Fibroblast of mammary gland (primary cell): ENCODE measurements at regions not wholly inside any gene's neighbourhood (a gene's known extent, or its start where the extent isn't known, plus 50 kb on each side); places are given as distances from the start of the nearest gene placed in this dataset.

Source experiments
- DNase-seq: peaks from one replicate; pipeline ENCODE4 v3.0.0-alpha.2; 2010; ENCODE audit warnings: low read depth
- H3K4me3 ChIP-seq: 2 replicates; pipeline ENCODE4 v1.5.1; 2011; ENCODE audit warnings: low read depth, mild to moderate bottlenecking, low read length, moderate library complexity; ENCODE audit not compliant: control insufficient read depth
- TF ChIP-seq, protein P1 (sequence below): conservative IDR thresholded peaks from 2 replicates; pipeline ENCODE4 v1.5.1; 2011; ENCODE audit warnings: low read depth, low read length, inconsistent platforms; ENCODE audit not compliant: control insufficient read depth, insufficient read depth

DNA sequence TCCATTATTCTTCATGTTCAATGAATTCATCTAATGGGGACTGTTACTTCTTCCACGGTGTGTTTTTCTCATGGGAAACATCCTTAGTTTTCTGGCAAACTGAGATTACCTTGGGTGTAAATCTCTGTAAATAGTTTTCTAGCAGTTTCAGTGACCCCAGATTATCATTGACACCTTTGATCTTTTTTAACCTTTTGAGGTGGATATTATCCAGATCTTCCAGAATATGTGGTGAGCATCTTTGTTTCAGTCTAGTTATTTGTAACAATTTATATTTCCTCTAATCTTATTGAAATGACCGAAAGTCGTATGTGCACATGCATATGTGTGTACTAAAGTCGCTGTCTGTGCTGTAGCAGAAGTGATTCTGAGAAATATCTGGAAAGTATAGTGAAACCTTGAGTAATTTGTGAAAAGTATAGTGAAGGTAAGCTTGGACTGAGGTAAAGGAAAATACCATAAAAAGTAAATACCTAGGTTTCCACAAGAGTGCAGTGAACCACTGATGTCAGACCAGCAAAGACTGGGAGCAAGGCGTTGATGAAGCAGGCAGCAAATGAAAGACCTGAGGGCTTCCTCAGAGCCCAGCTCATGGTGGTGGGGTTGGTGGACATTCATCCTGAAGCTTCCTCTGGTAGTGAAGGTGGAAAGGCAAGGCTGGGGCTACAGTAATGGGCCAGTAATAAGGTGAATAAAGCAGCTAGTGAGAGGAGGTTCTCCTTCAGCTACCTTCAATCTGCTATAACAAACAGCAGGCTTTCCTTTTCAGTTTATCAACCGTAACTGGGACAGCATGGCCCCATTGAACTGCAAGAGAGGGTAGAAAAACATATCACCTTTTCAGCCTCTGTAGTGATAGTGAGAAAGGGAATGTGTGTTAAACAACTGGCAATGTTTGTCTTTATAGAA lies 480.2 kb upstream of the FBXO33 start:
- TF ChIP-seq, protein P1, sequence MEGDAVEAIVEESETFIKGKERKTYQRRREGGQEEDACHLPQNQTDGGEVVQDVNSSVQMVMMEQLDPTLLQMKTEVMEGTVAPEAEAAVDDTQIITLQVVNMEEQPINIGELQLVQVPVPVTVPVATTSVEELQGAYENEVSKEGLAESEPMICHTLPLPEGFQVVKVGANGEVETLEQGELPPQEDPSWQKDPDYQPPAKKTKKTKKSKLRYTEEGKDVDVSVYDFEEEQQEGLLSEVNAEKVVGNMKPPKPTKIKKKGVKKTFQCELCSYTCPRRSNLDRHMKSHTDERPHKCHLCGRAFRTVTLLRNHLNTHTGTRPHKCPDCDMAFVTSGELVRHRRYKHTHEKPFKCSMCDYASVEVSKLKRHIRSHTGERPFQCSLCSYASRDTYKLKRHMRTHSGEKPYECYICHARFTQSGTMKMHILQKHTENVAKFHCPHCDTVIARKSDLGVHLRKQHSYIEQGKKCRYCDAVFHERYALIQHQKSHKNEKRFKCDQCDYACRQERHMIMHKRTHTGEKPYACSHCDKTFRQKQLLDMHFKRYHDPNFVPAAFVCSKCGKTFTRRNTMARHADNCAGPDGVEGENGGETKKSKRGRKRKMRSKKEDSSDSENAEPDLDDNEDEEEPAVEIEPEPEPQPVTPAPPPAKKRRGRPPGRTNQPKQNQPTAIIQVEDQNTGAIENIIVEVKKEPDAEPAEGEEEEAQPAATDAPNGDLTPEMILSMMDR = no peak
- no peak for DNase-seq

GRCh38 chr14:39897657-39898056 lies 465.4 kb upstream of the FBXO33 start:
- TF ChIP-seq, protein P1 = no peak
- DNase-seq = no peak
- H3K4me3 ChIP-seq = no peak overlapping the region

More for the DNA sequence above, 480.2 kb upstream of the FBXO33 start:
- H3K4me3 ChIP-seq = no peak overlapping the region

- no peak overlapping the region for H3K4me3 ChIP-seq
- no peak for DNase-seq
- TF ChIP-seq, protein P1 = no peak
Observed at GRCh38 chr14:39890026-39890425, 457.8 kb upstream of the FBXO33 start.

DNA sequence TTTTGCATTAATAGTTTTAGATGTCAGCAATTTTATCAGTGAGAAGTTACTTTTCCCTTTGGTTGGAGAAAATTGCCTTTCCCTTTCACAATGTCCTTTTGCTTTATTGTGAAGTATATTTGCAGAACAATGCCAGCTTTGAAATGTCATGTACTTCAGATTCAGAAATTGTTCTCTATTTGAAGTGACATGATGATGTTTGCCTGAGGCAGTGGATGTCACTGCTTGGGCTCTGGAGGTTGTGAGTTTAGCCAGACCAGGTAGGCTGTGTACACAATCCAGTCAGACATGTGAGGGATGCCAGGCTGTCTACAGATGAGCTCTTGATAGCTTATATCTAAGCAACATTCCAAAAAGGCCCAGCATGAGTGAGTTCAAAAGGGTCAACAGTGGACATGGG lies 451.9 kb upstream of the FBXO33 start:
- TF ChIP-seq, protein P1 = no peak
- no peak overlapping the region for H3K4me3 ChIP-seq
- DNase-seq = no peak

DNA sequence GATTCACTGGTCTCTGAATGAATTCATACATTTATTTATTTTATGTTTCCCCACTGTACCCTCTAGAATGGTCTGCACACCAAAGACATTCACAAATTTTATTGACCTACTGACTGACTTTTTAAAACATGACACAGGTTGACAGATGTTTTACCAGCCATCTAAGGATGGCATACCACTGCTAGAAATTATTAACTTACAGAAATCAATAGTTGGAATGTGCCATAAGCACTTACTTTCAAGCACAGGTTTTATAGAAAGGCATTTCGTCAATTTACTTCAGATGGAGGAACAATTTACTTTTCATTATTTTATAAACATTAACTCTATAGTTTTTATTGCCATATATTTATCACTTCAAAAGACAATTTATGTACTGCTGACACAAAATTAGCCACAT lies 448.7 kb upstream of the FBXO33 start:
- DNase-seq = no peak
- TF ChIP-seq, protein P1 = no peak
- no peak overlapping the region for H3K4me3 ChIP-seq

- DNase-seq = no peak
- no peak overlapping the region for H3K4me3 ChIP-seq
- TF ChIP-seq, protein P1 = no peak
Observed at GRCh38 chr14:39880106-39880695, 448.0 kb upstream of the FBXO33 start.
